H9 (cell line): ENCODE measurements at regions not wholly inside any gene's neighbourhood (a gene's known extent, or its start where the extent isn't known, plus 50 kb on each side); places are given as distances from the start of the nearest gene placed in this dataset.

Experiments used
- DNase-seq: peaks from one replicate; pipeline ENCODE4 v3.0.0-alpha.2; 2017
- H2AFZ ChIP-seq: one replicate; pipeline ENCODE4 v1.6.1; 2013; ENCODE audit warnings: mild to moderate bottlenecking, low read length, control low read depth, moderate library complexity
- H2AK5ac ChIP-seq: 2 replicates; pipeline ENCODE4 v1.6.1; 2013; ENCODE audit warnings: low read length, control low read depth, mixed read lengths; ENCODE audit not compliant: insufficient read length
- H2BK120ac ChIP-seq: one replicate; pipeline ENCODE4 v1.6.1; 2013; ENCODE audit warnings: low read depth, mild to moderate bottlenecking, low read length, control low read depth, inconsistent platforms; ENCODE audit not compliant: poor library complexity, severe bottlenecking
- H2BK12ac ChIP-seq: 2 replicates; pipeline ENCODE4 v1.6.1; 2013; ENCODE audit warnings: low read length, control low read depth, mixed read lengths, low read depth; ENCODE audit not compliant: insufficient read length
- H2BK15ac ChIP-seq: 2 replicates; pipeline ENCODE4 v1.6.1; 2013; ENCODE audit warnings: low read depth, low read length, control low read depth
- H2BK20ac ChIP-seq: one replicate; pipeline ENCODE4 v1.6.1; 2013; ENCODE audit warnings: low read depth, mild to moderate bottlenecking, low read length, control low read depth, inconsistent platforms; ENCODE audit not compliant: poor library complexity, severe bottlenecking
- H2BK5ac ChIP-seq: 2 replicates; pipeline ENCODE4 v1.6.1; 2013; ENCODE audit warnings: low read length, control low read depth, mixed read lengths; ENCODE audit not compliant: insufficient read length
- H3K14ac ChIP-seq: 2 replicates; pipeline ENCODE4 v1.6.1; 2013; ENCODE audit warnings: low read length, control low read depth; ENCODE audit not compliant: insufficient read depth
- H3K18ac ChIP-seq: 2 replicates; pipeline ENCODE4 v1.6.1; 2013; ENCODE audit warnings: low read depth, mild to moderate bottlenecking, mixed read lengths, low read length, control low read depth; ENCODE audit not compliant: insufficient read length
- H3K23ac ChIP-seq: 2 replicates; pipeline ENCODE4 v1.6.1; 2013; ENCODE audit warnings: low read length, control low read depth, mixed read lengths, low read depth; ENCODE audit not compliant: insufficient read length
- H3K23me2 ChIP-seq: 2 replicates; pipeline ENCODE4 v1.6.1; 2013; ENCODE audit warnings: low read depth, mild to moderate bottlenecking, mixed read lengths, low read length, control low read depth; ENCODE audit not compliant: insufficient read length, poor library complexity, severe bottlenecking
- H3K27ac ChIP-seq: 2 replicates; pipeline ENCODE4 v1.5.1; 2013; ENCODE audit warnings: low read length, control low read depth, mixed read lengths, low read depth; ENCODE audit not compliant: insufficient read length
- H3K27me3 ChIP-seq: 2 replicates; pipeline ENCODE4 v1.6.1; 2013; ENCODE audit warnings: low read length, control low read depth, inconsistent platforms; ENCODE audit not compliant: insufficient read depth
- H3K4ac ChIP-seq: 2 replicates; pipeline ENCODE4 v1.6.1; 2013; ENCODE audit warnings: low read depth, mild to moderate bottlenecking, control low read depth, inconsistent platforms, low read length, moderate library complexity
- H3K4me1 ChIP-seq: 2 replicates; pipeline ENCODE4 v1.6.1; 2013; ENCODE audit warnings: low read length, control low read depth, inconsistent platforms; ENCODE audit not compliant: insufficient read depth
- H3K4me2 ChIP-seq: 2 replicates; pipeline ENCODE4 v1.6.1; 2013; ENCODE audit warnings: low read length, control low read depth, mixed read lengths; ENCODE audit not compliant: insufficient read length, insufficient read depth
- H3K56ac ChIP-seq: 2 replicates; pipeline ENCODE4 v1.6.1; 2013; ENCODE audit warnings: low read depth, mild to moderate bottlenecking, mixed read lengths, low read length, control low read depth; ENCODE audit not compliant: insufficient read length
- H3K79me1 ChIP-seq: 2 replicates; pipeline ENCODE4 v1.6.1; 2013; ENCODE audit warnings: low read depth, mild to moderate bottlenecking, moderate library complexity, low read length, control low read depth, inconsistent platforms; ENCODE audit not compliant: insufficient read depth, poor library complexity, severe bottlenecking
- H3K79me2 ChIP-seq: 2 replicates; pipeline ENCODE4 v1.6.1; 2013; ENCODE audit warnings: low read length, control low read depth, inconsistent platforms; ENCODE audit not compliant: insufficient read depth
- H3K9ac ChIP-seq: 2 replicates; pipeline ENCODE4 v1.6.1; 2013; ENCODE audit warnings: low read length, control low read depth, mixed read lengths; ENCODE audit not compliant: insufficient read length; ENCODE audit errors: extremely low read depth
- H3K9me3 ChIP-seq: one replicate; pipeline ENCODE4 v1.6.1; 2013; ENCODE audit warnings: low read depth, low read length, inconsistent platforms; ENCODE audit not compliant: control insufficient read depth
- H3T11ph ChIP-seq: one replicate; pipeline ENCODE4 v1.6.1; 2013; ENCODE audit warnings: mild to moderate bottlenecking, low read length, control low read depth, inconsistent platforms
- H4K20me1 ChIP-seq: one replicate; pipeline ENCODE4 v1.6.1; 2013; ENCODE audit not compliant: control insufficient read depth, insufficient read length, insufficient read depth
- H4K5ac ChIP-seq: 2 replicates; pipeline ENCODE4 v1.6.1; 2013; ENCODE audit warnings: low read depth, mild to moderate bottlenecking, mixed read lengths, low read length, control low read depth; ENCODE audit not compliant: insufficient read length
- H4K8ac ChIP-seq: replicated peaks from 2 replicates; pipeline ENCODE4 v1.6.1; 2013; ENCODE audit warnings: low read length, control low read depth, mixed read lengths, low read depth; ENCODE audit not compliant: insufficient read length
- H4K91ac ChIP-seq: 2 replicates; pipeline ENCODE4 v1.6.1; 2013; ENCODE audit warnings: low read depth, mild to moderate bottlenecking, moderate library complexity, mixed read lengths, low read length, control low read depth; ENCODE audit not compliant: insufficient read length
- H3K27ac Mint-ChIP-seq, 3 experiments: 2 replicates in 2 of 3; 3 replicates in 1 of 3; pipeline ENCODE4 v1.8.0; 2020 to 2021; ENCODE audit warnings: mixed read lengths in 3 of 3, mild to moderate bottlenecking in 1 of 3, moderate library complexity in 1 of 3
- H3K27me3 Mint-ChIP-seq: 2 replicates; pipeline ENCODE4 v1.8.0; 2021; ENCODE audit warnings: low read depth, mild to moderate bottlenecking, moderate library complexity, mixed read lengths
- H3K36me3 Mint-ChIP-seq, 3 experiments: 2 replicates in 2 of 3; 3 replicates in 1 of 3; pipeline ENCODE4 v1.8.0; 2020 to 2021; ENCODE audit warnings: low read depth in 3 of 3, mixed read lengths in 3 of 3; ENCODE audit not compliant: insufficient read depth in 1 of 3
- H3K4me1 Mint-ChIP-seq, 2 experiments: 2 replicates each; pipeline ENCODE4 v1.8.0; 2020; ENCODE audit warnings: mixed read lengths in 2 of 2
- H3K4me3 Mint-ChIP-seq, 2 experiments: 2 replicates in 1 of 2; 3 replicates in 1 of 2; pipeline ENCODE4 v1.8.0; 2020 to 2021; ENCODE audit warnings: mild to moderate bottlenecking in 2 of 2, mixed read lengths in 2 of 2, moderate library complexity in 1 of 2
- H3K9me3 Mint-ChIP-seq, 2 experiments: 2 replicates in 1 of 2; 3 replicates in 1 of 2; pipeline ENCODE4 v1.8.0; 2020; ENCODE audit warnings: mild to moderate bottlenecking in 2 of 2, mixed read lengths in 2 of 2, moderate library complexity in 1 of 2
- CTCF ChIP-seq: fragments of 200-600 bp; sonication (generic); conservative IDR thresholded peaks from 3 replicates; pipeline ENCODE4 v1.8.0; 2021; ENCODE audit warnings: antibody characterized with exemption, mild to moderate bottlenecking
- WGBS: extraction: QIAGEN DNeasy Blood & Tissue Kit; methylation state at CpG from one replicate; pipeline ENCODE4 v1.1.7; 2013; ENCODE audit warnings: missing lambda C conversion rate, low lambda C conversion rate, mixed read lengths; ENCODE audit not compliant: insufficient read length; ENCODE audit errors: extremely low coverage; 5-methylcytosine and 5-hydroxymethylcytosine counted together

- Histone ChIP-seq H3K23me2 (no peaks in the 10 kb centered on the region), H2BK5ac (no peak overlapping the region), H4K5ac (no peak overlapping the region), H2BK120ac (no peak overlapping the region), H3K27me3 (peaks cover 15% of the 10 kb centered on the region), H2BK15ac (no peak overlapping the region), H4K20me1 (no peaks in the 10 kb centered on the region), H3T11ph (no peak overlapping the region), H2BK12ac (no peak overlapping the region), H3K27ac (no peak overlapping the region), H3K18ac (no peak overlapping the region), H3K4me1 (no peaks in the 10 kb centered on the region), H2AK5ac (no peak overlapping the region), H3K56ac (no peak overlapping the region), H3K79me1 (no peaks in the 10 kb centered on the region), H3K23ac (no peak overlapping the region), H3K9ac (no peak overlapping the region), H2AFZ (no peak overlapping the region), H2BK20ac (no peak overlapping the region), H3K79me2 (no peaks in the 10 kb centered on the region), H3K14ac (no peak overlapping the region), H4K8ac (no peak overlapping the region), H4K91ac (no peak overlapping the region), H3K9me3 (no peaks in the 10 kb centered on the region), H3K4me2 (no peak overlapping the region), H3K4ac (no peak overlapping the region)
- no peak for TF ChIP-seq CTCF
- peaks cover 18 to 21% of the 10 kb centered on the region in 2 experiments for H3K4me1 Mint-ChIP-seq
- H3K4me3 Mint-ChIP-seq: no peak overlapping the region
- H3K9me3 Mint-ChIP-seq: peaks cover 6% of the 10 kb centered on the region in 2 experiments
- DNase-seq: peak; percentile 39
- no peak overlapping the region for H3K27ac Mint-ChIP-seq
- no CpG with 5 or more reads among the region's 4 CpGs for WGBS
- H3K27me3 Mint-ChIP-seq: peaks cover 95% of the 10 kb centered on the region
- peaks cover 0 to 2% (median 0%) of the 10 kb centered on the region in 3 experiments; a peak in 2 of 7 replicates for H3K36me3 Mint-ChIP-seq
These were observed 479.0 kb upstream of the SALL1 start for GRCh38 chr16:51630076-51630475.
